Aorta (tissue), 5 donors: ENCODE measurements at regions not wholly inside any gene's neighbourhood (a gene's known extent, or its start where the extent isn't known, plus 50 kb on each side); places are given as distances from the start of the nearest gene placed in this dataset.
"Not testable (repeated sequence)": the region's sequence is repeated elsewhere in the genome, so short reads cannot be mapped to it uniquely, and the experiment has no call there.

ENCODE experiments used
- ATAC-seq: fragments of 200-7000 bp; cut with Tn5 transposase; one replicate; pipeline ENCODE4 v1.9.1; 2022; ENCODE audit warnings: moderate library complexity; ENCODE audit not compliant: low FRiP score
- DNase-seq, 2 donors: peaks; one replicate each; pipeline ENCODE4 v3.0.0-alpha.2; 2020
- H3K27ac ChIP-seq, 2 donors: one replicate each; pipeline ENCODE4 v1.5.1; 2013; ENCODE audit warnings: low read length in 2 of 2, mild to moderate bottlenecking in 2 of 2, moderate library complexity in 2 of 2, control low read depth in 1 of 2, inconsistent platforms in 1 of 2, low read depth in 1 of 2
- H3K27me3 ChIP-seq, 2 donors: one replicate each; pipeline ENCODE4 v1.6.1; 2013; ENCODE audit warnings: control low read depth in 1 of 2, low read length in 1 of 2, mild to moderate bottlenecking in 1 of 2, moderate library complexity in 1 of 2; ENCODE audit not compliant: insufficient read depth in 2 of 2, control insufficient read depth in 1 of 2
- H3K36me3 ChIP-seq, 2 donors: one replicate each; pipeline ENCODE4 v1.6.1; 2013; ENCODE audit warnings: control low read depth in 1 of 2, low read length in 1 of 2, mild to moderate bottlenecking in 1 of 2; ENCODE audit not compliant: insufficient read depth in 2 of 2, control insufficient read depth in 1 of 2
- H3K4me1 ChIP-seq, 2 donors: one replicate each; pipeline ENCODE4 v1.6.1; 2013; ENCODE audit warnings: low read length in 2 of 2, control low read depth in 1 of 2, mild to moderate bottlenecking in 1 of 2, moderate library complexity in 1 of 2; ENCODE audit not compliant: insufficient read depth in 2 of 2, control insufficient read depth in 1 of 2
- H3K4me3 ChIP-seq, 2 donors: one replicate each; pipeline ENCODE4 v1.5.1; 2013; ENCODE audit warnings: low read length in 2 of 2, control low read depth in 1 of 2, mild to moderate bottlenecking in 1 of 2
- H3K9me3 ChIP-seq: one replicate; pipeline ENCODE4 v1.6.1; 2013; ENCODE audit warnings: mild to moderate bottlenecking, low read length; ENCODE audit not compliant: control insufficient read depth
- WGBS, 2 donors: extraction: QIAGEN DNeasy Blood & Tissue Kit; methylation state at CpG; one replicate each; pipeline ENCODE4 v1.1.7; 2013; 5-methylcytosine and 5-hydroxymethylcytosine counted together
- intact Hi-C, 2 donors: fragments of 100-400 bp; cut with DNase I; formaldehyde crosslinking; loops; one replicate each; pipeline versions ENCODE4 v1.14.2 to v1.15.0; 2022
- donor health status: healthy with polysubstance abuse.
- donor health status: Bipolar disorder and iron deficiency.
- donor health status: DM: no; HTN: no; CAD: no.
- donor health status: DM: no; HTN: no; CAD: no.
- donor health status: DM: yes; HTN: yes; CAD: no.

GRCh38 chr10:77740396-77740795, 102.8 kb upstream of the KCNMA1 start:
- H3K4me1 ChIP-seq, H3K36me3 ChIP-seq, H3K4me3 ChIP-seq, intact Hi-C loops, H3K9me3 ChIP-seq, DNase-seq, ATAC-seq, H3K27ac ChIP-seq, H3K27me3 ChIP-seq: not testable (repeated sequence)
- 96 to 98% methylated on average over 3 of the region's 3 CpGs for WGBS, 2 donors

GRCh38 chr10:77738496-77739158, 101.0 kb upstream of the KCNMA1 start:
- ATAC-seq = no peak
- H3K36me3 ChIP-seq = no peaks in the 10 kb centered on the region
- intact Hi-C loops = no loop called here
- no peak overlapping the region for H3K4me3 ChIP-seq
- no peaks in the 10 kb centered on the region for H3K27me3 ChIP-seq
- DNase-seq = no peak
- WGBS, 2 donors = 94 to 97% methylated on average over 2 of the region's 2 CpGs
- H3K27ac ChIP-seq = no peak overlapping the region
- H3K9me3 ChIP-seq = no peaks in the 10 kb centered on the region
- H3K4me1 ChIP-seq = peaks cover 0 to 3% of the 10 kb centered on the region in 2 donors

GRCh38 chr10:77737608-77738007, 100.0 kb upstream of the KCNMA1 start:
- intact Hi-C loops = no loop called here
- no peak for DNase-seq
- Histone ChIP-seq H3K4me1 (peaks cover 0 to 3% of the 10 kb centered on the region in 2 donors), H3K4me3 (no peak overlapping the region), H3K27ac (no peak overlapping the region), H3K9me3 (no peaks in the 10 kb centered on the region), H3K36me3 (no peaks in the 10 kb centered on the region), H3K27me3 (no peaks in the 10 kb centered on the region)
- no peak for ATAC-seq
- 32 to 36% methylated on average over 2 of the region's 2 CpGs for WGBS, 2 donors

- ATAC-seq, H3K36me3 ChIP-seq, H3K27me3 ChIP-seq, H3K27ac ChIP-seq, DNase-seq, H3K4me3 ChIP-seq, intact Hi-C loops, H3K9me3 ChIP-seq, H3K4me1 ChIP-seq: not testable (repeated sequence)
- WGBS, 2 donors = 6 to 8% methylated on average over 5 of the region's 5 CpGs
Observed at GRCh38 chr10:77735136-77735535, 97.5 kb upstream of the KCNMA1 start.

- no peak for ATAC-seq
- DNase-seq = no peak
- no peak overlapping the region for H3K27ac ChIP-seq
- no peaks in the 10 kb centered on the region for H3K36me3 ChIP-seq
- peaks cover 0 to 1% of the 10 kb centered on the region in 2 donors for H3K4me1 ChIP-seq
- WGBS, 2 donors = 86 to 89% methylated on average over 21 to 23 of the region's 23 CpGs
- no peaks in the 10 kb centered on the region for H3K27me3 ChIP-seq
- no peaks in the 10 kb centered on the region for H3K9me3 ChIP-seq
- H3K4me3 ChIP-seq = no peak overlapping the region
- intact Hi-C loops = no loop called here
Observed at GRCh38 chr10:77732213-77733003, 94.8 kb upstream of the KCNMA1 start.

GRCh38 chr10:77727481-77727880, 89.9 kb upstream of the KCNMA1 start:
- 35 to 36% methylated on average over 3 of the region's 3 CpGs for WGBS, 2 donors
- Histone ChIP-seq H3K27me3 (no peaks in the 10 kb centered on the region), H3K27ac (no peak overlapping the region), H3K9me3 (no peaks in the 10 kb centered on the region), H3K4me1 (no peaks in the 10 kb centered on the region), H3K4me3 (no peak overlapping the region), H3K36me3 (no peaks in the 10 kb centered on the region)
- DNase-seq (no peak), ATAC-seq (no peak)
- intact Hi-C loops = no loop called here

GRCh38 chr10:77726732-77727131, 89.1 kb upstream of the KCNMA1 start:
- DNase-seq (no peak), ATAC-seq (no peak)
- Histone ChIP-seq H3K4me3 (no peak overlapping the region), H3K9me3 (no peaks in the 10 kb centered on the region), H3K36me3 (no peaks in the 10 kb centered on the region), H3K27me3 (no peaks in the 10 kb centered on the region), H3K4me1 (no peaks in the 10 kb centered on the region), H3K27ac (no peak overlapping the region)
- intact Hi-C loops = no loop called here
- WGBS, 2 donors = 87 to 92% methylated on average over 3 of the region's 3 CpGs

- no peak for DNase-seq
- intact Hi-C loops = no loop called here
- H3K27me3 ChIP-seq = no peaks in the 10 kb centered on the region
- H3K4me3 ChIP-seq = no peak overlapping the region
- no peak for ATAC-seq
- no peaks in the 10 kb centered on the region for H3K36me3 ChIP-seq
- no peaks in the 10 kb centered on the region for H3K9me3 ChIP-seq
- H3K4me1 ChIP-seq = no peaks in the 10 kb centered on the region
- 98% methylated on average over 1 of the region's 1 CpG for WGBS, 2 donors
- no peak overlapping the region for H3K27ac ChIP-seq
Observed at GRCh38 chr10:77726301-77726700, 88.7 kb upstream of the KCNMA1 start.

- no peak overlapping the region for H3K4me3 ChIP-seq
- DNase-seq (no peak), ATAC-seq (no peak)
- H3K27ac ChIP-seq = no peak overlapping the region
- no peaks in the 10 kb centered on the region for H3K27me3 ChIP-seq
- no peaks in the 10 kb centered on the region for H3K36me3 ChIP-seq
- intact Hi-C loops = no loop called here
- no peaks in the 10 kb centered on the region for H3K4me1 ChIP-seq
- no peaks in the 10 kb centered on the region for H3K9me3 ChIP-seq
- WGBS, 2 donors = 84 to 92% methylated on average over 2 of the region's 2 CpGs
Observed at GRCh38 chr10:77724820-77725219, 87.2 kb upstream of the KCNMA1 start.
